GM23338 (cell line): ENCODE measurements at regions not wholly inside any gene's neighbourhood (a gene's known extent, or its start where the extent isn't known, plus 50 kb on each side); places are given as distances from the start of the nearest gene placed in this dataset.

Source experiments
- ATAC-seq: fragments of 200-7000 bp; cut with Tn5 transposase; 3 replicates; pipeline ENCODE4 v1.9.1; 2020
- DNase-seq: peaks from one replicate; pipeline ENCODE4 v3.0.0-alpha.2; 2015; ENCODE audit warnings: low spot score
- H2AFZ ChIP-seq: fragments of 200-600 bp; sonication (generic); 2 replicates; pipeline ENCODE4 v1.8.0; 2016; ENCODE audit warnings: antibody characterized with exemption, mild to moderate bottlenecking, moderate library complexity
- H3F3A ChIP-seq: fragments of 200-600 bp; sonication (generic); replicated peaks from 2 replicates; pipeline ENCODE4 v1.8.0; 2017; ENCODE audit warnings: antibody characterized with exemption, mixed run types, low read depth
- H3K27ac ChIP-seq: fragments of 200-600 bp; sonication (generic); 2 replicates; pipeline ENCODE4 v1.6.1; 2016; ENCODE audit warnings: low read depth
- H3K27me3 ChIP-seq: fragments of 200-600 bp; sonication (generic); 2 replicates; pipeline ENCODE4 v1.8.0; 2016; ENCODE audit warnings: mild to moderate bottlenecking, mixed run types, moderate library complexity; ENCODE audit not compliant: insufficient read depth
- H3K36me3 ChIP-seq: fragments of 200-600 bp; sonication (generic); 2 replicates; pipeline ENCODE4 v1.8.0; 2016; ENCODE audit warnings: mild to moderate bottlenecking; ENCODE audit not compliant: insufficient read depth
- H3K4me1 ChIP-seq: fragments of 200-600 bp; sonication (generic); 2 replicates; pipeline ENCODE4 v1.8.0; 2016; ENCODE audit warnings: mild to moderate bottlenecking, moderate library complexity; ENCODE audit not compliant: insufficient read depth
- H3K4me2 ChIP-seq: fragments of 200-600 bp; sonication (generic); 2 replicates; pipeline ENCODE4 v1.7.1; 2017; ENCODE audit warnings: mixed run types
- H3K4me3 ChIP-seq: fragments of 200-600 bp; sonication (generic); 2 replicates; pipeline ENCODE4 v1.6.1; 2016; ENCODE audit warnings: mixed run types
- H3K79me2 ChIP-seq: fragments of 200-600 bp; sonication (generic); replicated peaks from 2 replicates; pipeline ENCODE4 v1.8.0; 2017; ENCODE audit warnings: mild to moderate bottlenecking; ENCODE audit not compliant: insufficient read depth
- H3K9me2 ChIP-seq: fragments of 200-600 bp; sonication (generic); 2 replicates; pipeline ENCODE4 v1.8.0; 2017; ENCODE audit not compliant: insufficient read depth
- H4K20me1 ChIP-seq: fragments of 200-600 bp; sonication (generic); replicated peaks from 2 replicates; pipeline ENCODE4 v1.8.0; 2017; ENCODE audit warnings: mild to moderate bottlenecking; ENCODE audit not compliant: insufficient read depth
- H3K27ac Mint-ChIP-seq: 2 replicates; pipeline ENCODE4 v1.8.0; 2020; ENCODE audit warnings: inconsistent platforms, mild to moderate bottlenecking, moderate library complexity, mixed read lengths
- H3K27me3 Mint-ChIP-seq: 3 replicates; pipeline ENCODE4 v1.8.0; 2022; ENCODE audit warnings: low read depth, mild to moderate bottlenecking, moderate library complexity, mixed read lengths, inconsistent platforms; ENCODE audit not compliant: insufficient read depth, poor library complexity
- H3K36me3 Mint-ChIP-seq: 3 replicates; pipeline ENCODE4 v1.8.0; 2021; ENCODE audit warnings: low read depth, mild to moderate bottlenecking, inconsistent platforms, moderate library complexity, mixed read lengths
- H3K4me1 Mint-ChIP-seq: 3 replicates; pipeline ENCODE4 v1.8.0; 2020; ENCODE audit warnings: mild to moderate bottlenecking, inconsistent platforms, mixed read lengths
- H3K4me3 Mint-ChIP-seq: 3 replicates; pipeline ENCODE4 v1.8.0; 2021; ENCODE audit warnings: moderate library complexity, mild to moderate bottlenecking, inconsistent platforms, mixed read lengths
- H3K9me3 Mint-ChIP-seq: 3 replicates; pipeline ENCODE4 v1.8.0; 2020; ENCODE audit warnings: moderate library complexity, mild to moderate bottlenecking, inconsistent platforms, mixed read lengths
- CREB1 ChIP-seq: fragments of 250-450 bp; sonication (Bioruptor Pico); IDR thresholded peaks from 2 replicates; pipeline ENCODE4 v1.5.0; 2020; ENCODE audit warnings: low read depth, mild to moderate bottlenecking, moderate library complexity
- CTCF ChIP-seq, 2 experiments: fragments of 200-600 bp in 1 of 2; sonication (generic) in 1 of 2; conservative IDR thresholded peaks; 2 replicates each; pipeline versions ENCODE4 v1.5.1 to v1.6.1; 2016 to 2017; ENCODE audit warnings: antibody characterized with exemption in 2 of 2, low read depth in 2 of 2, mild to moderate bottlenecking in 2 of 2, moderate library complexity in 1 of 2
- ETS1 ChIP-seq: IDR thresholded peaks from 2 replicates; pipeline ENCODE4 v1.6.1; 2016; ENCODE audit warnings: antibody characterized with exemption
- EZH2 ChIP-seq: fragments of 200-600 bp; sonication (generic); IDR thresholded peaks from one replicate; pipeline ENCODE4 v1.8.0; 2017; ENCODE audit warnings: antibody characterized with exemption, mild to moderate bottlenecking, low read depth; ENCODE audit not compliant: unreplicated experiment
- EZH2phosphoT487 ChIP-seq: fragments of 200-600 bp; sonication (generic); IDR thresholded peaks from one replicate; pipeline ENCODE4 v1.8.1; 2018; ENCODE audit warnings: antibody characterized with exemption; ENCODE audit not compliant: unreplicated experiment
- JUNB ChIP-seq: IDR thresholded peaks from one replicate; pipeline ENCODE4 v1.6.1; 2016; ENCODE audit warnings: antibody characterized with exemption; ENCODE audit not compliant: unreplicated experiment
- NANOG ChIP-seq: IDR thresholded peaks from 2 replicates; pipeline ENCODE4 v1.6.1; 2016; ENCODE audit warnings: antibody characterized with exemption, borderline replicate concordance
- REST ChIP-seq: IDR thresholded peaks from one replicate; pipeline ENCODE4 v1.6.1; 2018; ENCODE audit warnings: antibody characterized with exemption; ENCODE audit not compliant: unreplicated experiment
- STAT1 ChIP-seq: IDR thresholded peaks from one replicate; pipeline ENCODE4 v1.6.1; 2016; ENCODE audit warnings: antibody characterized with exemption; ENCODE audit not compliant: unreplicated experiment
- ZNF114 ChIP-seq: fragments of 250-450 bp; sonication (Bioruptor Pico); IDR thresholded peaks from 2 replicates; pipeline ENCODE4 v1.5.0; 2020; ENCODE audit warnings: mild to moderate bottlenecking, moderate library complexity
- ZNF331 ChIP-seq: fragments of 250-450 bp; sonication (Bioruptor Pico); IDR thresholded peaks from 2 replicates; pipeline ENCODE4 v1.5.0; 2020; ENCODE audit warnings: low read depth, mild to moderate bottlenecking, moderate library complexity
- ZNF462 ChIP-seq: fragments of 250-450 bp; sonication (Bioruptor Pico); IDR thresholded peaks from 2 replicates; pipeline ENCODE4 v1.5.0; 2020; ENCODE audit warnings: mild to moderate bottlenecking, moderate library complexity

GRCh38 chr4:79682801-79683530 lies 274.9 kb upstream of the GK2 start (continued):
- no peak for TF ChIP-seq REST
- no peak for TF ChIP-seq NANOG
- no peak for TF ChIP-seq EZH2phosphoT487
- no peak for TF ChIP-seq ZNF331 (CRISPR knock-in tag)
- no peak for TF ChIP-seq JUNB
- TF ChIP-seq CREB1, result no peak
- no peak for TF ChIP-seq EZH2

GRCh38 chr4:79682161-79682560 lies 274.1 kb upstream of the GK2 start:
- Histone ChIP-seq H4K20me1 (no peaks in the 10 kb centered on the region), H3K27ac (no peak overlapping the region), H3K4me2 (no peak overlapping the region), H3K9me2 (no peaks in the 10 kb centered on the region), H3F3A (no peaks in the 10 kb centered on the region), H3K36me3 (no peaks in the 10 kb centered on the region), H3K4me3 (no peak overlapping the region), H3K79me2 (no peaks in the 10 kb centered on the region), H3K27me3 (no peaks in the 10 kb centered on the region), H3K4me1 (no peaks in the 10 kb centered on the region), H2AFZ (no peak overlapping the region)
- ATAC-seq (no peak), DNase-seq (no peak)
- peaks cover 4% of the 10 kb centered on the region; the same call in 2 of the 3 replicates for H3K4me1 Mint-ChIP-seq
- H3K36me3 Mint-ChIP-seq, result no peaks in the 10 kb centered on the region
- H3K9me3 Mint-ChIP-seq, result no peaks in the 10 kb centered on the region
- no peak overlapping the region for H3K27ac Mint-ChIP-seq
- no peaks in the 10 kb centered on the region for H3K27me3 Mint-ChIP-seq
- H3K4me3 Mint-ChIP-seq, result no peak overlapping the region
- no peak for TF ChIP-seq NANOG
- TF ChIP-seq JUNB, result no peak
- TF ChIP-seq ZNF331 (CRISPR knock-in tag), result no peak
- no peak for TF ChIP-seq EZH2
- no peak for TF ChIP-seq ZNF114 (CRISPR knock-in tag)
- no peak for TF ChIP-seq STAT1
- no peak for TF ChIP-seq EZH2phosphoT487
- no peak for TF ChIP-seq CTCF (conservative IDR thresholded peaks at IDR 0.05; ENCODE audit: low read depth in 2 of 2)
- TF ChIP-seq CREB1, result no peak
- TF ChIP-seq ZNF462 (CRISPR knock-in tag), result no peak
- no peak for TF ChIP-seq ETS1
